WTC11 (cell line): ENCODE measurements at regions not wholly inside any gene's neighbourhood (a gene's known extent, or its start where the extent isn't known, plus 50 kb on each side); places are given as distances from the start of the nearest gene placed in this dataset.

Experiments
- CTCF ChIP-seq: fragments of 200-600 bp; IDR thresholded peaks from 2 replicates; pipeline ENCODE4 v1.8.0; 2022; ENCODE audit warnings: antibody characterized with exemption
- ESRRA ChIP-seq: sonication (generic); formaldehyde crosslinking; IDR thresholded peaks from 2 replicates; pipeline ENCODE4 v1.8.1; 2022; ENCODE audit warnings: mild to moderate bottlenecking, missing genetic modification reagents, borderline replicate concordance
- KAT7 ChIP-seq: sonication (generic); formaldehyde crosslinking; IDR thresholded peaks from 2 replicates; pipeline ENCODE4 v1.8.1; 2023; ENCODE audit warnings: missing genetic modification reagents, mild to moderate bottlenecking, borderline replicate concordance
- MAX ChIP-seq: sonication (generic); formaldehyde crosslinking; IDR thresholded peaks from 2 replicates; pipeline ENCODE4 v1.8.0; 2022; ENCODE audit warnings: mild to moderate bottlenecking, missing genetic modification reagents
- MLX ChIP-seq: sonication (generic); formaldehyde crosslinking; IDR thresholded peaks from 2 replicates; pipeline ENCODE4 v1.8.1; 2023; ENCODE audit warnings: mild to moderate bottlenecking, missing genetic modification reagents, moderate library complexity
- PRDM15 ChIP-seq: sonication (generic); formaldehyde crosslinking; IDR thresholded peaks from 2 replicates; pipeline ENCODE4 v1.8.0; 2022; ENCODE audit warnings: missing genetic modification reagents
- SP1 ChIP-seq: sonication (generic); formaldehyde crosslinking; conservative IDR thresholded peaks from 2 replicates; pipeline ENCODE4 v1.8.1; 2022; ENCODE audit warnings: missing genetic modification reagents
- TEAD4 ChIP-seq: sonication (generic); formaldehyde crosslinking; IDR thresholded peaks from 2 replicates; pipeline ENCODE4 v1.8.0; 2022; ENCODE audit warnings: mild to moderate bottlenecking, missing genetic modification reagents
- USF2 ChIP-seq: sonication (generic); formaldehyde crosslinking; IDR thresholded peaks from 2 replicates; pipeline ENCODE4 v1.8.1; 2023; ENCODE audit warnings: mild to moderate bottlenecking, missing genetic modification reagents, moderate library complexity
- ZNF263 ChIP-seq: sonication (generic); formaldehyde crosslinking; IDR thresholded peaks from 2 replicates; pipeline ENCODE4 v1.8.1; 2022; ENCODE audit warnings: low read depth, mild to moderate bottlenecking, moderate library complexity, missing genetic modification reagents
- ZNF317 ChIP-seq: sonication (generic); formaldehyde crosslinking; IDR thresholded peaks from 2 replicates; pipeline ENCODE4 v1.8.1; 2023; ENCODE audit warnings: low read depth, mild to moderate bottlenecking, moderate library complexity, missing genetic modification reagents, borderline replicate concordance

- TF ChIP-seq ESRRA (CRISPR knock-in tag) (no peak), USF2 (CRISPR knock-in tag) (no peak), CTCF (no peak), SP1 (CRISPR knock-in tag) (no peak), MAX (CRISPR knock-in tag) (no peak), KAT7 (CRISPR knock-in tag) (no peak), ZNF317 (CRISPR knock-in tag) (no peak), PRDM15 (CRISPR knock-in tag) (no peak), ZNF263 (CRISPR knock-in tag) (no peak), MLX (CRISPR knock-in tag) (no peak), TEAD4 (CRISPR knock-in tag) (no peak)
Observed at GRCh38 chr13:112203614-112204013, 136.7 kb downstream of the SOX1 start.
